Hematopoietic multipotent progenitor cell treated with erythropoietin and hydrocortisone succinate and interleukin-3 and kit ligand, for 8 days (in vitro differentiated cells): ENCODE measurements at regions not wholly inside any gene's neighbourhood (a gene's known extent, or its start where the extent isn't known, plus 50 kb on each side); places are given as distances from the start of the nearest gene placed in this dataset.

Experiments used
- DNase-seq: peaks from one replicate; pipeline ENCODE4 v3.0.0-alpha.2; 2015

DNA sequence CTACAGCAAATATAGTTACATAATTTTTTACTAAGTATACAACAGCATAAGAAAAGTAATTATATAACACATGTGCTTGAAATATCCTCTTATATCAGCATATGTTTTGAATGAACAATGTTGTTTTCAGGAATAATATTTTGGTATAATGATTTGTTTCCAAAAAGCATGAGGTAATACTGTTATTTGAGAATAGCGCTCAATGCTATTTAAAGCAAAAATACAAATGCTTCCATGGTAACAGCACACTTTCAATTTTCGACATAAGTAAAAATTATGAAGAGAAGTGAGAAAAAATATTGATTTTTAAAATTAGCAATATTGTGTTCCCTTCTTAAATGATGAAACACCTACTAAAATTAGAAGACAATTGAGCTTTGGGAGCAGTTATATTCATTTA, 715.9 kb upstream of the ATXN8OS start:
- no peak for DNase-seq

DNA sequence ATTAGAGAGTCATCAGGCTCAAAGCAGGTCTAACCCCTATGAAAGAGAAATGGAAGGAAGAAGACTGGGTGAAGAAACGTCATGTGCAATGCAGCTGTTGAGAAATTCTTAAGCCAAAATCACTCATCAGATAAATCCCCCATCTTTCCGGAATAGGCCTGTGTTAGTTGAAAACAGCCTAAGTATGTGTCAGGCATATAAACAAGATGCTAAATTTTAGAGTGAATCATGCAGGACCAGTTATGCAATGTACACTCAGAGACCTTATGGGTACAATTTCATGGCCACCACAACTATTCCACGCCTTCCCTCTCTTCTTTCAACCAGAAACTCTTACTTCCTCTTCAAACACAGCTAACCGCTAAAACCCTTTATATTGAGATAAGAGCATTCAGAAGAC, 717.7 kb upstream of the ATXN8OS start:
- DNase-seq = peak; percentile 5

DNA sequence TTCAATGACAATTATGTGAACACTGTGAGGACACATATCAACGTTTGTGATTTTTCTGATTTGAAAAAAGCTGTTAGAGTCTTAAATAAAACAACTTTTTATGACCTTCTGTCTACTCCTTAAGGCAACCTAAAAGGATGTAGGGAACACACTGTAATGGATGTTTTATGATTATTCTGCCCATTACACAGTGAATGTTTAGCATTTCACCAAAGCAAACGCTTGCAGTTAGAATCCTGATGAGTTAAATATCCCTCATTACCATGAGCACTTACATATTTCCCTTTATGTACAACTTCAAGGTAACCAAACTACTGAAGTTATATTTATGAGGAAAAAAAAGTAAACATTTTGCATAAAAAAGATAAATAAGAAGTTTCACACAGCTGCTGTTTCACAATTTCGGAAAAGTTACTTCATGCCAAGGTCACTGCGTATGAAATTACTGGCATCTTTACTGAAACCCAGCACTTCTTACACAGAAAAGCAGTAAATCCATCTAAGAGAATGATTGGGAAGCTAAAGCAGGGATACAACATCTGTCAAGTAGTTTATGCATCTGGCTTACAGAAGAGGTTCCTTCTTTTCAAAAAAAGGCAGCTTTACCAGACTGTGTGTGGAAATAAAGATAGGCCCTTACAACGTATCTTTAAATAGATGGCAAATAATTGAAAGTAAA, 733.7 kb upstream of the ATXN8OS start:
- no peak for DNase-seq

- no peak for DNase-seq
These were observed 744.3 kb upstream of the ATXN8OS start for GRCh38 chr13:69363360-69363759.

- peak; percentile 6 for DNase-seq
These were observed 776.4 kb upstream of the ATXN8OS start for GRCh38 chr13:69331245-69331644.

- DNase-seq = peak; percentile 15
These were observed 783.3 kb upstream of the ATXN8OS start for GRCh38 chr13:69324090-69324886.

GRCh38 chr13:69319656-69320055, 788.0 kb upstream of the ATXN8OS start:
- DNase-seq = no peak

DNA sequence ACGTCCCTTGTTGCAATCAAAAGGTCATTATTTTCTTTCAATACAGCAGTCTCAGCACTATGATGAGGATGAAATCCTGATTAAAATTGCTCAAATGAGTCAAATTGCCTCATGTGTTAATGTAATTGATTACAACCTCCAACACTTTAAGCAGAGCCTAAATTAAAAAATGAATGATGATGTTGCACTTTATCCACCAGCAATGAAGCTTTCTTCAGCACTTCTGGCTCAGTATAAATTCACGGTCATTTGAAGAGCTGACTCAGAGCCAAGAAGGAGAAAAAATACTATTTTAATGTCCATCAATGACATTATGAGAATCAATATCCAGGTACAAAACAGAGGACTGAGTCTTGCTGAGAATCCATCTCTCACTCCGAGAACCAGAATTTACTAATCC, 792.6 kb upstream of the ATXN8OS start:
- DNase-seq = no peak

DNA sequence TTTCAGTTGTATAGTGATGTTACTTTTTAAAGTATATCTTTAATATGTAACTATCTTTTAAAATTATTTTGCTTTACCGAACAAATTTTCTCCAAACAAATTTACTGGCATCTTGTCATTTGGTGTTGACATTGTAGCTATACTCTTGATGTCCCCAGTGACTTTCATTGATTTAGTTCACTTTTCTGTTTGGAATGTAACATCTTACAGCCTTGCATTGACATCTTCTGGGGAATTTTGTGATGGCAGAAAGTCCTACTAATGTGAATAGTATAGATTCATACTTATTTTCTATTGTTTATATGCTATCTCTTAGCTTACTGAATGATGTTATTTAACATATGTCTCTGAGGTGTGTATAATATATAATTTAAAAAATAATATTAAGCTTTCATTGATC, 800.9 kb upstream of the ATXN8OS start:
- no peak for DNase-seq

GRCh38 chr13:69300131-69300530, 807.5 kb upstream of the ATXN8OS start:
- DNase-seq = no peak

DNA sequence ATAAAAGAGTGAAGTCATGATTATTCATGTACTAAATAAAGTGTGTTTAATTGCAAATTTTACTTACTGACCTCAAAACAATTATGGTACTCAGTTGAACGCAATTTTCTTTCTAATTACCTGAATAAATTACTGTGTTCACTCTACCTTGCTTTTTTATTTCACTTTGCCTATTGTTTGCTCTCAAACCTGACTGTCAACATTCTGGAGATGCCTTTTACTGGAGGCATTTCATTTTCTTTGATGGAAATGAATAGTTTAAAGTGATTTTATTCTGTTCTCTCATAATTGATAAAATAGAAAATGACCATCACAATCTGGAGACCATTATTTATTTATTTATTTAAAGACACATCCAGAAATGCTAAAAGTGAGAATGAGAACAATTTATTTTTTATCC, 811.5 kb upstream of the ATXN8OS start:
- no peak for DNase-seq

DNA sequence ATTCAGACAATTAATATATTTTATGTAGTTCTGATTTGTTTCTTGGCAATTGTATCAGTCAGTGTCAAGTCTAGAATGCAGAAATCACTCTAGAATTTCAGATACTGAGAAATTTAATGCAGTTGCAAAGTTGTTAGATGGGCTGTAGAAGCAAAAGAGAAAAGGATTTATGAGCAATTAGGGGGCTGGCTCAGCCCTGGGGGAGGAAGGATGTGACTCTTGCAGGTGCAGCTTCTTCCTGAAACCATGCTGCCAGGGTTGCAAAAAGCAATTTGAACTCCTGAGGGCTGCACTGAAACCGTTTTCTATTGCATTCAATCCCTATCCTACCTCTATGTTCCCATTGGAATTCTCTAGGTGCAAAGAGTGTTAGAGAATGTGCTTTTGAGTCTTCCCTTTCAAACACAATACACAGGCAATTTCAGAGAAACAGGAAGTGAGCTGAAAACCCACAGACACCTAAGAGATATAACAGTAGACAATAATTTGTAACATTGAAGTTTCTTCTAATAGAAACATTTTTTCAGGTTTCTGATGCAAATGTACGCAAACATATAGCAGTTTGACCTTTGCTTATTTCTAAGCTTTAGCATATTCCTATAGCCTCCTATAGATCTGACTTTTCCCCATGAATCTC, 814.7 kb upstream of the ATXN8OS start:
- DNase-seq = no peak

DNA sequence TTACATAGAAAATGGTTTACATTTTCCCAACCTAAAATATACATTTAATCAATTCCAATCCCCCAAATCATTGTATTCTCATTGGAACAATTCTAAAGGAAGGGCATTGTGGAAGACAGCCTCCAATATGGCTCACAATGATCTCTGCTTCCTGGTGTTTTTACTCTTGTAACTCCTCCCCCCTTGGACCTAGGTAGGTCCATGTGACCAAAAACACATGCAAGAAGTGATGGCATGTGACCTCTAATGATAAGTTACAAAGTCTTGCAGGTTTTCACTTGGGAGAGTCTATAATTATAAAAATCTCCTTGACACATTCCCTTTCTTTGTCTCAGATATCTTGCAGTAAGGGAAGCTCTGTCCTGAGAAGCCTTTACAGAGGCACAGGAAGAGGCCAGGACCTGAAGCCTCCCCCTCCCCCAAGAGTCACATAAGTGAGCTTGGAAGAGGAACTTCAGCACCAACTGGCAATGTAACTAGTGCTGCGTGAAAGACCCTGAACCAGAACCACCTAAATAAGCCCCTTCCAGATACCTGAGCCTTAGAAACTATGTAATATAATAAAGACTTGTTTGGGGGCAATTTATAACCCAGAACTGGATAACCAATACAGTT, 816.2 kb upstream of the ATXN8OS start:
- no peak for DNase-seq

DNA sequence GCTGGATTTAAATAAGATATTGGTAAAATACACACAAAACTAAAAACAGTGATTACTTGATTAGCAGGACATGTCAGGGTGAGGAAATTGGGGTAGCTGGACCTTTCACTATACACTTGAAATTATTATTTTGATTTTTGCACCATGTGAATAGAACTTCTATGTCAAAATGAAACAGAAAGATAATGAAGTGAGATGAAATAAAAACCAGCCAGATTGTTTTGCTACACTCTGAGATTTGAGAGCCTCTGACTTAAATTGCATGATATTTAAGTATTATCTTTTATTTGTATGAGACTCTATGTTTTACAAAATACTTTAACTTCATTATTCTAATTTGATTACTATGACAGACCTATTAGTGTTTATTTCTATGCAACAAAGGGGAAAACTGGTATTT, 819.6 kb upstream of the ATXN8OS start:
- no peak for DNase-seq

- DNase-seq = no peak
These were observed 820.5 kb upstream of the ATXN8OS start for GRCh38 chr13:69287050-69287698.

- DNase-seq = no peak
These were observed 823.8 kb upstream of the ATXN8OS start for GRCh38 chr13:69283837-69284236.

- no peak for DNase-seq
These were observed 824.3 kb upstream of the ATXN8OS start for GRCh38 chr13:69283301-69283700.

DNA sequence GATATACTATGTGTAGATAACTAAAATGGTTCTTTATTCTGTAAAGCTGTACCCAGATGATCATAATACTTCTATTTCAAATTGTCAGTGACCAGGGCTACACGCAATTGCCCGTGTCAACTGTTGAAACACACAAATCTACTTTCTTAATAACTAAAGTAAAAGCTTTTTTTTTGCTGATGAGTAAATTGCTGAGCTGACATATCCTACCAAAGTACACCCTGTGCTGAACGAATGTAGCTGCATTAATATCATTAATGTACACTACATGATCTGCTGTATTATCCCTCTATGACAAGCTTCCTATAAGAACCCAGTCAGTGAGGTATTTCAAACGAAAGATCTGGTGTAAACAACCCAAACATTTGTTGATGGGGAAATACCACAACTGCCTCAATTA, 827.2 kb upstream of the ATXN8OS start:
- no peak for DNase-seq

- DNase-seq = no peak
These were observed 828.4 kb upstream of the ATXN8OS start for GRCh38 chr13:69279213-69279612.

GRCh38 chr13:69274231-69274630, 833.4 kb upstream of the ATXN8OS start:
- DNase-seq = no peak

DNA sequence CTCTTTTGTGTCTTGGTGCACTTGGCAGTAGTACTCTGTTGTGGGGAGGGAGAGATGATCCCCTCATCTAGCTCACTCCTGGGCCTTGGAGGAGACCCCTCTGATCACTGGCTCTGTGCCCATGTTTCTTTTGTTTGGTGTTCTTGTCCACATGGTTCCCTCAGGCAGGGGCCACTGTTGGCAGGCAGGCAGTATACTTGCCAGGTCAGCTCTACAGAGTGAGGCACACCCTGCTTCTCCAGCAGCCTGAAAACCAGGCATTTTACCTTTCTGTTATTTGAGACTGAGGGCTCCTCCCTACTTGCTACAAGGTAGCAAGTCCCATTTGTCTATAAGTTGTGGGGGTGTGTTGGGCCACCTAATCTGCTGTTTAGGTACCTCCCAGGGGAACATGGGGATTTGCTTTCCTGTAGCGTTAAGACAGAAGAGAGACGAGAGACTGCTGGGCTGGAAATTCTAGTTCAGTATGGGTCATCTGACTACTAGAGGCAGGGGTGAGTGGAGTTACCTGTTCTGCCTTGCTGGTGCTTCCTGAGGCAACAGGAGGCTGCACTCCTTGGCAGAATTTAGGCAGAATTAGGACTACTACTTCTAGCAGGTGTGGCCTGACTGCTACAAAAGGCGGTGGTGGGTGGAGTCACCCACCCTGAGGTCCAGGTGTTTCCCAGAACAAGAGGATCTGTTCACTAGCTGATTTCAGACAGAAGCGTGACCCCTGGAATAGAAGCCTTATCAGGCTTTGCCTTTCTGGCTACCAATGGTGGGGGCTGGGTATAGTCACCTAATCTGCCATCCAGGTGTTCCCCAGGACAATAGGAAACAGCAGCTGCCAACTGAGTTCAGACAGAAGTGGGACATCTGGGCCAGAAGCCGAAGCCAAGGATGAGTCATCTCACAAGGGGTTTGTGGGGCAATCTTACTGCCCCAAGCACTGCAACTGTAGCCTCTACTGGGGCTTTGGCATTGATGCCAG, 843.0 kb upstream of the ATXN8OS start:
- no peak for DNase-seq

DNA sequence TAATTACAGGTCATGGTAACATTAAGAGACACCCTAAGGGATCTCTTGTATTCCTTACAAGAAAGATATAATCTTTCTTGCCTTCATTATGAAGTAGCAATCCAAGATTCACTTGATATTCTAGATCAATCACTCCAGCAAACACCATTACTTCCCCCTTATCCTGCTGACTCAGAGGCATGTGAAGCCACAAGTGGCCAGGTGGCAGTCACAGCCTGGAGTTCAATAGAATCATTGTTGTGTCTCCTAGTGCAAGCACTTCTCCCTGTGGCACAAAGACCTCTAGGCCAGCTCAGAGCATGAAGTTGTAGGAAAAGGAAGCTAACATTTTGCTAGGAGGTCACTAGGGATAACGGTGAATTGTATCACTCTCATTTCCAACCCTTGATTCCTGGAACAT, 864.3 kb upstream of the ATXN8OS start:
- DNase-seq = no peak
